ENCODE measurements at regions not wholly inside any gene's neighbourhood (a gene's known extent, or its start where the extent isn't known, plus 50 kb on each side); places are given as distances from the start of the nearest gene placed in this dataset.
"Not testable (repeated sequence)": the region's sequence is repeated elsewhere in the genome, so short reads cannot be mapped to it uniquely, and the experiment has no call there.

DNA sequence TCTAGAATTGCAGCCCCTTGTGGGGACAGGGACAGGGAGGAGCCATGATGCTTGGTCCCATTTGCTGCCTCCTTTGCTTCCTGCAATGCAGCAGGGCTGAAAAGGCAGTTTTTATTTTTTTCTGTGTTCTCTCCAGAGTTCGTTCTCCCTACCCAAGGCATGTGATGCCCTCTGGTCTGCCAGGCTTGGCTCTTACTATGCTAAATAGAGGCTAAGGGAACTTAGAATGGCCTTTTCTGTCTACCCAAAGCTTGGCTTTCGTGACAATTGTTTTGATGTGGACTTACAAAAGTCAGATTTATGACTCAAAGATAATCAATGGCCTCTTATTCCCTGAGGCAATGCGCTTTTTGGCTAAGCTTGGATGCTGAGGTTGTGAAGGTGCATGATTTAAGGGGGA, 293.3 kb upstream of the TBL1XR1 start:
- H3K4me3 ChIP-seq (ENCODE audit: control insufficient read depth, low read depth, low read length): no peak overlapping the region
- DNase-seq (ENCODE audit: low read depth): no peak
- TF ChIP-seq, protein P1, sequence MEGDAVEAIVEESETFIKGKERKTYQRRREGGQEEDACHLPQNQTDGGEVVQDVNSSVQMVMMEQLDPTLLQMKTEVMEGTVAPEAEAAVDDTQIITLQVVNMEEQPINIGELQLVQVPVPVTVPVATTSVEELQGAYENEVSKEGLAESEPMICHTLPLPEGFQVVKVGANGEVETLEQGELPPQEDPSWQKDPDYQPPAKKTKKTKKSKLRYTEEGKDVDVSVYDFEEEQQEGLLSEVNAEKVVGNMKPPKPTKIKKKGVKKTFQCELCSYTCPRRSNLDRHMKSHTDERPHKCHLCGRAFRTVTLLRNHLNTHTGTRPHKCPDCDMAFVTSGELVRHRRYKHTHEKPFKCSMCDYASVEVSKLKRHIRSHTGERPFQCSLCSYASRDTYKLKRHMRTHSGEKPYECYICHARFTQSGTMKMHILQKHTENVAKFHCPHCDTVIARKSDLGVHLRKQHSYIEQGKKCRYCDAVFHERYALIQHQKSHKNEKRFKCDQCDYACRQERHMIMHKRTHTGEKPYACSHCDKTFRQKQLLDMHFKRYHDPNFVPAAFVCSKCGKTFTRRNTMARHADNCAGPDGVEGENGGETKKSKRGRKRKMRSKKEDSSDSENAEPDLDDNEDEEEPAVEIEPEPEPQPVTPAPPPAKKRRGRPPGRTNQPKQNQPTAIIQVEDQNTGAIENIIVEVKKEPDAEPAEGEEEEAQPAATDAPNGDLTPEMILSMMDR (conservative IDR thresholded peaks at IDR 0.05; ENCODE audit: control insufficient read depth, insufficient read depth, low read depth, low read length): no peak

DNA sequence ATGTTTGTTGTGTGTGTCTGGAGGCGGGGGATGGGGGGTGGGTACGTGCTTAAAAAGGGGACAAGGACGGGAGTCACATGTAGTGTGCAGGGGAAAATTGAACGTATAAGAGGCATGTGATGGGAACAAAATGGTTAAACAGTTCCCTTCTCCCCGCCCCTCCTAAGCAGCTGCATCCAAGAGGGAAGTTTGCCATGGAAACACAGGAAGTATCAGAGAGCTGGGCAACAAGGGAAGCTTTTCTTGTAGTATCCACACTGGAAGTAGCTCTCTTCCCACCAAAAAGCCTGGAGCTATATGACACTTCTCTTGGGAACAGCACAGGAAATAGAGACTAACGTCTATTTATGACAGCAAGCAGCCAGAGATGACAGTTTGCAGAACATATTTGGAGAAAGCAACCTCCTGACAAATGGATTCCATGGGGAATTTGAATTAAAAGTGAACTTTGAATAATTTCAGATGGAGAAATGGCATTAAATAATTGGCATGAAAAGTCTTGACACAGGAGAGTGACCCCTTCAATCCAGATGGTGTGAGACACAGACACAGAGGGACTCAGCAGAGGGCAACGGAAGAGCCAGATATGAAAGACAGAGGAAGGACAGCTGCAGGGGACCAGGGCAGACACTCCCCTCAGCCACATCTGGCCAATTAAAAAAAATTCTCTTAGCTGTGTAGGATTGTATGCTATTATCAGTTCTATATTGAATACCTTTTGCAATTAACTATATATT, 294.2 kb upstream of the TBL1XR1 start:
- TF ChIP-seq, protein P1 (conservative IDR thresholded peaks at IDR 0.05; ENCODE audit: control insufficient read depth, insufficient read depth, low read depth, low read length): no peak
- DNase-seq (ENCODE audit: low read depth): no peak
- no peak overlapping the region for H3K4me3 ChIP-seq (ENCODE audit: control insufficient read depth, low read depth, low read length)

DNA sequence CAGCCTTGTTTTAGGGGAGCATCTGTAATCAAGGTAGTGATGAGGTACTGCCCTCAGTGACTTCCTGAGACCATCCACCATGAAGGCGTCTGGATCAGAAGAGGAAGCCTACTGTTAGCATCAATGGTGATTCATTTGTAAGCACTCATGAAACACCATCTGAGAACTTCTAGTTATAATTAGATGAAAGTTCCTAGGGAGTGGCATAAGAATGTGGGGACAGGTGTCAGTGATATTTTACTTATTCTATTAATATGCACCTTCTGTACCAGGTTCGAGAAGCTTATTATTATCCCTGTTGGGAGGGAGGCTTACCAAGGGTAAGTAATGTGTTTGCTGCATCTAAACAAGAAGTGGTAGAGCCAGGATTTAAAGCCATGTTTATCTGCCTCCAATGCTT, 295.8 kb upstream of the TBL1XR1 start:
- no peak for DNase-seq (ENCODE audit: low read depth)
- no peak overlapping the region for H3K4me3 ChIP-seq (ENCODE audit: control insufficient read depth, low read depth, low read length)
- TF ChIP-seq, protein P1 (conservative IDR thresholded peaks at IDR 0.05; ENCODE audit: control insufficient read depth, insufficient read depth, low read depth, low read length): no peak

DNA sequence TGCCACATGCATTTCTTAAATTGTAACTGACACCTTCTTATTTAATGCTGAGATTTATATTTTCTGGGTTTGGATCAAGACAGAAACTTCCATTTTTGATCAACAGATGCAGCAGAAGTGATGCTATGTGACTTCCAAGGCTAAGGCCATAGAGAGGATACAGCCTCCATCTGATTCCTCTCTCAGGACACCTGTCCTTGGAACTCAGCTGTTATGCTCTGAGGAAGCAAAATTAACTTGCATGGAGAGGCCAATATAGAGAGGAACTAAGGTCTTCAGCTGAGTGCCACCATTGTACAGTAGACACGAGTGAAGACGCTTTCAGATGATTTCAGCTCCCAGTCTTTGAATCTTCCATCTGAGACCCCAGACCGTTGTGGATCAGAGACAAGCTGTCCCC, 296.9 kb upstream of the TBL1XR1 start:
- TF ChIP-seq, protein P1 (conservative IDR thresholded peaks at IDR 0.05; ENCODE audit: control insufficient read depth, insufficient read depth, low read depth, low read length): no peak
- no peak for DNase-seq (ENCODE audit: low read depth)
- H3K4me3 ChIP-seq (ENCODE audit: control insufficient read depth, low read depth, low read length): no peak overlapping the region

DNA sequence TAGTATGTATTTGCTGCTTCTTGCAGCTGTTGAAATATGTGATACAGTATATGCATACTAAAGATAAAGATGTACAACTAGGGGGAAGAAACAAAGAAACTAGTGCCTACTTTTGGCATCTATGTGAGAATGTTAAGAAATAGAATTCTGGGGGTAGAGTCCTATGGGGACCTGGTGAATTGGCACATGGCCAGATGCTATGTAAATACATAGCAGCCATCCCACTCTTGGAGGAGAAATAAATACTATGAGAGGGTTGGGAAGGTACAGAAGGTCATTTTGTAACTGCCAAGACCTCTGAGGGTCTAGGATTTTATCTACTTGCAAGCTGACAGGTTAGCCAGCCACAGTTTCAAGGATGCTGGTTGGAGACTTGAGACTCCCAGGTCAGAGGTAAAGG, 298.3 kb upstream of the TBL1XR1 start:
- DNase-seq (ENCODE audit: low read depth): no peak
- H3K4me3 ChIP-seq (ENCODE audit: control insufficient read depth, low read depth, low read length): no peak overlapping the region
- TF ChIP-seq, protein P1 (conservative IDR thresholded peaks at IDR 0.05; ENCODE audit: control insufficient read depth, insufficient read depth, low read depth, low read length): no peak

DNA sequence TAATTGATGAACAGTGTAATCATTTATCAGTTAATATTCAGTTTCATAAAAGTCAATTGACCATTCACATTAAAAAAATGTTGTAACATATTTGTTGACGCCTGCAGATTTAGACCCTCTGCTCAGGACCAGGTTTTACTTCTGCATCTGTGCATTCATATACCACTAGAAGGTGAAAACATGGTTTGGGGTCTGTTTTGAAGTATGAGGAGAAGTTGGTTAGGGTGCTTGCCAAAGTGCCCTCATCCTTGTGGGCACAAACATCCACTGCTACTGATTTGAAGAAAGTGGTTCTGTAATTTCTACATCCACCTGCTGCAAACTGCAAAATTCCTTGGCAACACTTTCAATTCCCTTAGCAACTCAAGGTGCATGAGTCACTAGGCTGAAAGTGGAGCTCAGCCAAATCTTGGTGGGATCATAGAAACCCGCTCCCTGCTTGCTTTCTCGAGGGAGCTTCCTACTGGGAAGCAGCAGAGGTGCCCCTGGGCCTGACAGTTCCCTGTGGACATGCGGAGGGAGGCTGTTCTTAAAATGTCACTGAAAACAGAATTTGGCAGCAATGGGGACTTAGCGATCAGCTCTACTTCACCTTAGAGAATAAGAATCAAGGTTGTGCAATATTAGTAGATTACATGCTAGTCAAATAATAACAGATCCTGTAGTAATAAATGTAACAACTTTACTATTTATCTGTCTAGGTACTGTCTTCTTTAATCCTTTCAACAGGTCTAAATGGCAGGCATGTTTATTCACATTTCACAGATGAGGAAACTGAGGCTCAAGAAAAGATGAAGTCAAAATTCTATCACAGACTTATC, 301.0 kb upstream of the TBL1XR1 start:
- H3K4me3 ChIP-seq (ENCODE audit: control insufficient read depth, low read depth, low read length): no peak overlapping the region
- TF ChIP-seq, protein P1 (conservative IDR thresholded peaks at IDR 0.05; ENCODE audit: control insufficient read depth, insufficient read depth, low read depth, low read length): no peak
- DNase-seq (ENCODE audit: low read depth): peak; percentile 68

DNA sequence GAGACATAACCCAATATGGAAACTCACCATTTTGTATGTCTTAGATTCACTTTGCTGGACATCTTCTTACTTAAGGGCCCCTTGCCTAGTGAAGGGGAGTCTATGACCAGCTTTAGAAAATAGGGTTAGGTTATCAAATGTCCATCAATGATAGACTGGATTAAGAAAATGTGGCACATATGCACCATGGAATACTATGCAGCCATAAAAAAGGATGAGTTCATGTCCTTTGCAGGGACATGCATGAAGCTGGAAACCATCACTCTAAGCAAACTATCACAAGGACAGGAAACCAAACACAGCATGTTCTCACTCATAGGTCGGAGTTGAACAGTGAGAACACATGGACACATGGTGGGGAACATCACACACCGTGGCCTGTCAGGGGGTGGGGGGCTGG, 301.8 kb upstream of the TBL1XR1 start:
- H3K4me3 ChIP-seq (ENCODE audit: control insufficient read depth, low read depth, low read length); DNase-seq (ENCODE audit: low read depth): not testable (repeated sequence)
